ENCODE measurements at regions not wholly inside any gene's neighbourhood (a gene's known extent, or its start where the extent isn't known, plus 50 kb on each side); places are given as distances from the start of the nearest gene placed in this dataset.

DNA sequence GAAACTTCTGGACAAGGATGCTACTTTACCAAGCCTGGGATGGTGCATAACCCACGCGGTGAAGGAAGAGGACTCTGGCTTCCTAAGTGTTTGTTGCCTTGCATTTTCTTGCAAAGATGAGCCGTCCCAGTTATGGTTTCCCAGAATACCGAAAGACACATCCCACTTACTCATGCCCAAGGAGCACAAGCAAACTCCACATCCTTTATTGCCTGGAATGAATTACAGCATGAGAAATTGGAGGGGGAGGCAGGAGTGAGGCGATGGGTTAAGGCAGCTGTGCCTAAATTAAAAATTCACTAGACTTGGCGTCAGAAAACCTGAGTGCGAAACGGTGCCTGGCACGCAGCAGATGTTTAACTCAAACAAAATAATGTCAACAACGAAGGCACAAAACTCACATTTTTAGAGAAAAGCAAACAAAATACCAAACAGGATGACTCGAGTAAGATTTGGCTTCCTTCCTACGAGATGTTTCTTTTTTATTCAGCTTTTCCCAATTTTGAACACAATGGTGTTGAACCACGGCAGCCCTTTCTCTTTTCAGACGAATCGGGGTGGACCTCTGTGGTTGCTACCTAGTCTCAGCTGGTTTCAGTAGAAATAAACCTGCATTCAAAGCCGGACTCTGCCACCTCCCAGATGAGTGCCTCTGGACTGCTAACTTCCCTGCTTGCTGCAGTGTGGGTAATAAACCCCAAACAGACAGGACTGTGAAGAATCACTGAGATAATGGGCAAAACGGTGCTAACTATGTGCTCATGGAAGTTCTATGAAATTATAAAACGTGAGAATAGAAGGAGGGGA, 100.3 kb upstream of the NCK2 start:
- H3K36me3 ChIP-seq (replicated peaks; ENCODE audit: control insufficient read depth, insufficient read depth, low read length), result no peaks in the 10 kb centered on the region
- DNase-seq, result no peak
- no peaks in the 10 kb centered on the region for H3K27me3 ChIP-seq (ENCODE audit: control insufficient read depth, insufficient read depth, low read length)
- no peak overlapping the region for H3K4me3 ChIP-seq (ENCODE audit: insufficient read depth, low read depth, low read length)

DNA sequence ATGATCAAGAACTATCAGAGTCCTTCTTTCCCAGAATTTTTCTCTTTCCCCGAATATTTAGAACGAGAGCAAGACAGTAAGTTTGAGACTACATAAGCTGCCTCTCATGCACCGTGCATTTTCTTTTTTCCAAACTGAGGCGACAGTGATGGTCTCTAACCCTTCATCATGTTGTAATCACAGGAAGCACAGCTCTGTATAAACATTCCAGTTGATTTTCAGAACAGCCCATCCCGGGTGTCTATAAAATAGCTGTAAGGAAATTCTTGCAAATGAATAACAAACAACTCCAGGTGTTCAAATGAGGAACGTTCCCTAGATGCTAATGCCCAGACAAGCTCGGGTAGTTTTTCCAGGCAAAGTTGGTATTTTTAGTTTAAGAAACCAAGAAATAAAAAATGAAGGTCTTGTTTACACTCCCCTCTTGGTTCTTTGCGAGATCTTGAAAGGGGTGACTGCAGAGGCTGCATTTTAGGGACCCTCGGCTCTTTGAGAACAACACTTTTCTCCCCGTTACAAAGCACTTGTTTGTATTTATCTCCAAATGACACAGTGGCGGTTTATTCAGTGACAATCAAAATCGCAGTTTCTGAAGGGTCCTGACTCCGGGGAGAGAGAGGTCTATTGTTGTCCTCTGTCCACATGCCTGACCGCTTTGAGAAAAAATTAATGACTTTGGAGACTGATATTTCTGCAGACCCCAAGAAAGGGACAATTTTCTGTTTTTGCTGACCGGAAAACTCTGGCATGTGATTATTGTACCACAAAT, 101.1 kb upstream of the NCK2 start:
- Histone ChIP-seq H3K27me3 (ENCODE audit: control insufficient read depth, insufficient read depth, low read length) (no peaks in the 10 kb centered on the region), H3K4me3 (ENCODE audit: insufficient read depth, low read depth, low read length) (no peak overlapping the region), H3K36me3 (replicated peaks; ENCODE audit: control insufficient read depth, insufficient read depth, low read length) (no peaks in the 10 kb centered on the region)
- DNase-seq, result no peak

GRCh38 chr2:105641389-105641811, 103.3 kb upstream of the NCK2 start:
- no peak overlapping the region for H3K4me3 ChIP-seq (ENCODE audit: insufficient read depth, low read depth, low read length)
- H3K27me3 ChIP-seq (ENCODE audit: control insufficient read depth, insufficient read depth, low read length), result no peaks in the 10 kb centered on the region
- no peak for DNase-seq
- H3K36me3 ChIP-seq (replicated peaks; ENCODE audit: control insufficient read depth, insufficient read depth, low read length), result no peaks in the 10 kb centered on the region

GRCh38 chr2:105640246-105640645, 104.5 kb upstream of the NCK2 start:
- no peak for DNase-seq
- Histone ChIP-seq H3K27me3 (ENCODE audit: control insufficient read depth, insufficient read depth, low read length) (no peaks in the 10 kb centered on the region), H3K36me3 (replicated peaks; ENCODE audit: control insufficient read depth, insufficient read depth, low read length) (no peaks in the 10 kb centered on the region), H3K4me3 (ENCODE audit: insufficient read depth, low read depth, low read length) (no peak overlapping the region)

DNA sequence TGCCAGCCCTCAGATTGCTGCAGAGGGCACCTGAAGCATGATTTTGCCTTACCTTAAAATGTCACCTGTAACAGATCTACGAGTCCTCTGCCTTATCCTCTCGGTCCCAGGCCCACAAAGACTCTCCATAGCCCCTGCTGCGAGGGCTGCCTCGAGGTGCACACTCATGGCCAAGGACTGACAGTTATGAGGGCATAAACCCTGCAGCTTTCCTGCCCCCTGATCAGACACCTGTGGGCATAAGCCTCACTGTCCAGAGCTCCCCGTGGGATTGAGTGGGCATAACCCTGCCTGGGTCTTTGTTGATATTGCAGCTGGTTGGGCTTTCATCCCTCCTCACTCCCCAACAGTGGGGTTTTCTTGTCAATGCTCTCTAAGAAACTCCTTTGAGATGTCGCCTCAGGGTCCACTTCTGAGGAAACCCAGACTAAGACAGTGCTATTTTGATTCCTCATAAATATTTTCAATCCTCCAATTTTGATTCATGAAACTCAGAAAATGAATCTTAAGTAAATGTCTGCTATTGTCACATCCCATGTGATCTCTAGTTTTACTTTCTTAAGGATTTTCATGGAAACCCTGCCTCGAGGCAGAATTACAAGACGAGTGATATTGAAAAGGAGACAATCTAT, 108.5 kb upstream of the NCK2 start:
- no peaks in the 10 kb centered on the region for H3K27me3 ChIP-seq (ENCODE audit: control insufficient read depth, insufficient read depth, low read length)
- H3K36me3 ChIP-seq (replicated peaks; ENCODE audit: control insufficient read depth, insufficient read depth, low read length), result no peaks in the 10 kb centered on the region
- DNase-seq, result no peak
- no peak overlapping the region for H3K4me3 ChIP-seq (ENCODE audit: insufficient read depth, low read depth, low read length)

DNA sequence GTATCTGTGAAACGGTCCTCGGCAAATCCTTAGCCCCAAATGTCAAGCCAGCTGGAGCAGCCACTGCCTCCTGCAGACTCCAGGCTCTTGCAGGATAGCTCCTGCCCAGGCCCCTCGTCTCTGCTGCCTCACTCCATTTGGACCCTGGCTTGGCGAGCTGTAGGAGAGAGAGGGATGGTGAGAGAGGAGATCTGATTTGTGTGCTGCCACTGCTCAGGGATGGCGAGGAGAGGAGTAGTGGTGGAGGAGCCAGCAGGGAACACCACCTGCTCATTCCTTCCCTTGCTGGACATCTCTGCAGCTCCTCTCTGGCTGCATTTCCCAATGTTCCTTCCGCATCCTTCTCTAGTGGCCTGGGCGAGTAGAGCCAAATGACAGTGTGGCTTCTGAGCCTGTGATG, 109.1 kb upstream of the NCK2 start:
- no peaks in the 10 kb centered on the region for H3K36me3 ChIP-seq (replicated peaks; ENCODE audit: control insufficient read depth, insufficient read depth, low read length)
- H3K27me3 ChIP-seq (ENCODE audit: control insufficient read depth, insufficient read depth, low read length), result no peaks in the 10 kb centered on the region
- no peak for DNase-seq
- H3K4me3 ChIP-seq (ENCODE audit: insufficient read depth, low read depth, low read length), result no peak overlapping the region

GRCh38 chr2:105634198-105634597, 110.5 kb upstream of the NCK2 start:
- DNase-seq, result no peak
- H3K36me3 ChIP-seq (replicated peaks; ENCODE audit: control insufficient read depth, insufficient read depth, low read length), result no peaks in the 10 kb centered on the region
- H3K27me3 ChIP-seq (ENCODE audit: control insufficient read depth, insufficient read depth, low read length), result no peaks in the 10 kb centered on the region
- H3K4me3 ChIP-seq (ENCODE audit: insufficient read depth, low read depth, low read length), result no peak overlapping the region

DNA sequence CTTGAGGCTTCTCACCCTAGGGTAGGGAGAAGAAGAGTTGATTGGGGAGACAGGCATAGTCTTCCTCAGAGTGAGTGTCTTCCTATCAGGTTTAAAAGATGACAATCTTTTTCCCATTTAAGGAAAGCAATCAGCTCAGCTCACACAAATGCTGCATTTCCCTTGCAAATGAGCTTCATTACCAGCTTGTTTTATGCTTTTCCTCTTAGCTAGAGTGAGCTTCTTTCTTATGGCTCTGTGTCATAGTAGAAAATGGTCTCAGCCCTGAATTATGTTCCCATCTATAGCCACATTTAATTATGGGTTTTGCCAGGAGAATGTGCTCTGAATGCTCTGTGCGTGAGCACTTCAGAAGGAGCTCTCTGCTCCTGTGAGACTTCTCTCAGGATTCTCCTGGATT, 112.8 kb upstream of the NCK2 start:
- H3K4me3 ChIP-seq (ENCODE audit: insufficient read depth, low read depth, low read length), result no peak overlapping the region
- DNase-seq, result no peak
- H3K27me3 ChIP-seq (ENCODE audit: control insufficient read depth, insufficient read depth, low read length), result no peaks in the 10 kb centered on the region
- H3K36me3 ChIP-seq (replicated peaks; ENCODE audit: control insufficient read depth, insufficient read depth, low read length), result no peaks in the 10 kb centered on the region

DNA sequence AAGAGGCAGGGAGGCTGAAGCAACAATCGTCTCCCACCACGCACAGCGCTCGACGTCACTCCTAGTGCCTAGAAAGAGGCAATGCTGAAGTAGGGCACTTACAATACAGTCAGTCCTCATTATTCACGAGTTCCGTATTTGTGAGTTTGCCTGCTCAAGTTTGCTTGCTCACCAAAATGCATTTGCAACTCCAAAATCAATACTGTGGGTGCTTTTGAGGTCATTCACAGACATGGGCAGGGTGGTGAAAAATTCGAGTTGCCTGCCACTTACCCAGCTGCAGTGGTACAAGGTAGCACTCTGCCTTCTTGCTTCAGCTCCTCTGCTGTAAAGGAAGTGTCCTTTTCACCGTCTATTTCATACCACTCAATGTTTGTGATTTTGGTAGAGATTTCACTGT, 113.7 kb upstream of the NCK2 start:
- H3K36me3 ChIP-seq (replicated peaks; ENCODE audit: control insufficient read depth, insufficient read depth, low read length), result no peaks in the 10 kb centered on the region
- H3K4me3 ChIP-seq (ENCODE audit: insufficient read depth, low read depth, low read length), result no peak overlapping the region
- no peak for DNase-seq
- H3K27me3 ChIP-seq (ENCODE audit: control insufficient read depth, insufficient read depth, low read length), result no peaks in the 10 kb centered on the region

- Histone ChIP-seq H3K4me3 (ENCODE audit: insufficient read depth, low read depth, low read length) (no peak overlapping the region), H3K27me3 (ENCODE audit: control insufficient read depth, insufficient read depth, low read length) (no peaks in the 10 kb centered on the region), H3K36me3 (replicated peaks; ENCODE audit: control insufficient read depth, insufficient read depth, low read length) (no peaks in the 10 kb centered on the region)
- DNase-seq, result no peak
These were observed 115.1 kb upstream of the NCK2 start for GRCh38 chr2:105629634-105630033.

DNA sequence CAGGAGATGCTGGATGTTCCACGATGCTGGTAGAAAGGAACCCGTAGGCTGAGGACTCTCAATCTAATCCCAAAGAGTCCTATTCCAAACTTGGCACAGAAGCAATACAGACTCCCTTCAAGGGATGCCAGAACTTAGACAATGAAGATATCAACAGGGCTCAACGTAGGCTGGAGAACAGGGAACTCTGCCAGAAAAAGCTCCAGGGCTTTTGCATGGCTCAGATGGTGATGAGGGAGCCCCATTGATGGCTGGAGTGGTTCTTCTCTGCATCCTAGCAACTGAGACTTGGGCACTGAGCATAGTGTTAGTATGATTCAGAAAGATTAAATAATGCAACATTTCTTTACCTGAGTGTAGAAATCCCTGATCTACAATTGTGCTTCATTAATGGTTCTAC, 117.2 kb upstream of the NCK2 start:
- H3K36me3 ChIP-seq (replicated peaks; ENCODE audit: control insufficient read depth, insufficient read depth, low read length), result no peaks in the 10 kb centered on the region
- no peak overlapping the region for H3K4me3 ChIP-seq (ENCODE audit: insufficient read depth, low read depth, low read length)
- no peaks in the 10 kb centered on the region for H3K27me3 ChIP-seq (ENCODE audit: control insufficient read depth, insufficient read depth, low read length)
- DNase-seq, result no peak

DNA sequence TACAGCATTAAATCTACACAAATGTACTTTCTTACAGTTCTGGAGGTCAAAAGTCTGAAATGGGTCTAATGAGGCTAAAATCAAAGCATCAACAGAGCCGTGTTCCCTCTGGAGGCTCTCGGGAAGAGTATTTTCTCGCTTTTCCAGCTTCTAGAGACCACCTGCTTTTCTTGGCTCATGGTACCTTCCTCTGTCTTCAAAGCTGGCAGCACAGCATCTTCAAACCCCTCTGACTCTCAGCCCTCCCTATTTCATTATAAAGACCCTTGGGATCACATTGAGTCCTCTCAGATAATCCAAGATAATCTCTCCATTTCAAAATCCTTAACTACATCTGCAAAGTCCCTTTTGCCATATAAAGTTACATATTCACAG, 117.8 kb upstream of the NCK2 start:
- H3K36me3 ChIP-seq (replicated peaks; ENCODE audit: control insufficient read depth, insufficient read depth, low read length), result no peaks in the 10 kb centered on the region
- no peak overlapping the region for H3K4me3 ChIP-seq (ENCODE audit: insufficient read depth, low read depth, low read length)

DNA sequence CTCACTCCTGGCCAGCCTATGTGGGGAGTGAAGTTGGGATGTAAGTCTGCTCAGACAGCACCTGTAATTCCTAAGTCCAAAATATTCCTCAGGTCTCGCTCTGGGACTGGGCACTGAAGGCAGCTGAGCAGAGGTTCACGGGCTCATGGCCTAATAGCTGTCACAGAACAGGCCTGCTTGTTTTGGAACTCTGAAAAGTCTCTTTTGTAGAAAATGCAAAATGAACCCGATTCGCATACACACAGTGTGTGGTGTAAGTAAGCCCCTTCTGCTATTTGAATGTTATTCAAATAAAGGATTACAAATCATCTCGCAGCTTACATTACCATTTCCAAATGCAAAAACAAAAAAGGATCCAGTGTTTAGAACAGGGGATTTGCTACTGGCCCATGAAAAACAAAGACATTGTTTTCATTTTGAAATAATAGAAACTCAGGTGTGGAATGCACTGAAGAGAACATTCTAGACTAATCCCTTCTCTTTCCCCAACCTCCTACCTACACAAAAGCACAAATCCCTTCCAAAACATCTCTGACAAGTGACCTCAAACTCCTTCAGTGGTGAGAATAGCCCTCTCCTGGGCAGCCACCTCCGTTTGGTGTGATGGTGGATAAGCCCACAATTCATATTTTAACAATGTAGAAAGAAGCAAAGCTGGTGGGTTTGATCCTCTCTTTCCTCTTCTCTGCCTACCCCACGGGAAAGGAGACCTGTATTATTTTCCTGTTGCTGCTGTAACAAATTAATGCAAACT, 118.3 kb upstream of the NCK2 start:
- H3K27me3 ChIP-seq (ENCODE audit: control insufficient read depth, insufficient read depth, low read length), result no peaks in the 10 kb centered on the region
- H3K36me3 ChIP-seq (replicated peaks; ENCODE audit: control insufficient read depth, insufficient read depth, low read length), result no peaks in the 10 kb centered on the region
- no peak for DNase-seq
- H3K4me3 ChIP-seq (ENCODE audit: insufficient read depth, low read depth, low read length), result no peak overlapping the region

More for the DNA sequence above, 117.8 kb upstream of the NCK2 start:
- no peaks in the 10 kb centered on the region for H3K27me3 ChIP-seq (ENCODE audit: control insufficient read depth, insufficient read depth, low read length)
- no peak for DNase-seq

DNA sequence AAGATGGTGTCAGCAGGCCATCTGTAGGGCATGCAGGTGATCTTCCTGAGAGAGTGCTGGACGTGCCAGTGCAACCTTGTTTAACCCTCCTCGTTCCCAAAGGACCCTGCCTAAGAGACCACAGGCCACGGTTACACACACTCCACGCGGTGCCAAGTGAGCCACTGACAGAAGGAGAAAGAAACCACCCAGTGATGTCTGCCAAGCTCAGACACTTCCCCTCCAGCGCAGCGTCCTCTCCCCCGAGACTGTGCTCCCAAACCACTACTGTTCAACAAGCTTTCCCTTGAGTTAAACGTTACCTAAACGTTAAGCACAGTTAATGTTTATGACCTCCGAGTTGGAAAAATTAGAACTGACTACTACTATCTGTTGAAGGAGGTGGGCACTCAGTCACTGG, 119.1 kb upstream of the NCK2 start:
- no peaks in the 10 kb centered on the region for H3K27me3 ChIP-seq (ENCODE audit: control insufficient read depth, insufficient read depth, low read length)
- H3K36me3 ChIP-seq (replicated peaks; ENCODE audit: control insufficient read depth, insufficient read depth, low read length), result no peaks in the 10 kb centered on the region
- no peak overlapping the region for H3K4me3 ChIP-seq (ENCODE audit: insufficient read depth, low read depth, low read length)
- no peak for DNase-seq
